H1 (cell line): ENCODE measurements at regions not wholly inside any gene's neighbourhood (a gene's known extent, or its start where the extent isn't known, plus 50 kb on each side); places are given as distances from the start of the nearest gene placed in this dataset.

Experiments
- CTCF ChIP-seq, 3 experiments: IDR thresholded peaks; 1 replicate in 2 of 3; 2 replicates in 1 of 3; pipeline versions ENCODE4 v1.5.1 to v1.6.1; 2011; ENCODE audit warnings: low read length in 3 of 3, mild to moderate bottlenecking in 3 of 3, inconsistent platforms in 2 of 3, low read depth in 1 of 3, moderate library complexity in 1 of 3; ENCODE audit not compliant: insufficient read depth in 1 of 3; ENCODE audit errors: control extremely low read depth in 1 of 3
- EP300 ChIP-seq, 2 experiments: IDR thresholded peaks; 1 replicate in 1 of 2; 2 replicates in 1 of 2; pipeline ENCODE4 v1.6.1; 2011 to 2012; ENCODE audit warnings: low read depth in 2 of 2, low read length in 2 of 2, mild to moderate bottlenecking in 2 of 2, borderline replicate concordance in 1 of 2, inconsistent platforms in 1 of 2, moderate library complexity in 1 of 2
- GABPA ChIP-seq: IDR thresholded peaks from 2 replicates; pipeline ENCODE4 v1.6.1; 2011; ENCODE audit warnings: mild to moderate bottlenecking, low read length, moderate library complexity, borderline replicate concordance; ENCODE audit not compliant: insufficient read depth
- SUZ12 ChIP-seq: fragments of 200-600 bp; sonication (generic); IDR thresholded peaks from 2 replicates; pipeline ENCODE4 v1.6.1; 2012; ENCODE audit warnings: mild to moderate bottlenecking, inconsistent platforms, low read length, moderate library complexity, mixed read lengths

GRCh38 chr21:16406355-16406754, 676.6 kb downstream of the USP25 start:
- TF ChIP-seq GABPA, result no peak
- TF ChIP-seq CTCF (IDR thresholded peaks at IDR 0.05; ENCODE audit: control extremely low read depth in 1 of 3, insufficient read depth in 1 of 3, low read depth in 1 of 3, low read length in 3 of 3), result no peak
- no peak for TF ChIP-seq EP300 (IDR thresholded peaks at IDR 0.05; ENCODE audit: borderline replicate concordance in 1 of 2, low read depth in 2 of 2, low read length in 2 of 2)
- TF ChIP-seq SUZ12, result no peak
